KMS-11 (cell line): ENCODE measurements at regions not wholly inside any gene's neighbourhood (a gene's known extent, or its start where the extent isn't known, plus 50 kb on each side); places are given as distances from the start of the nearest gene placed in this dataset.

Source experiments
- H2AFZ ChIP-seq: fragments of 200-600 bp; sonication (generic); 2 replicates; pipeline ENCODE4 v1.6.1; 2016; ENCODE audit warnings: antibody characterized with exemption, mixed run types, low read depth
- H3K27ac ChIP-seq: fragments of 200-600 bp; sonication (generic); 2 replicates; pipeline ENCODE4 v1.6.1; 2016; ENCODE audit warnings: mild to moderate bottlenecking, mixed run types
- H3K27me3 ChIP-seq: fragments of 200-600 bp; sonication (generic); 2 replicates; pipeline ENCODE4 v1.6.1; 2017; ENCODE audit warnings: mild to moderate bottlenecking, low read depth, mixed run types, moderate library complexity; ENCODE audit not compliant: insufficient read depth
- H3K36me3 ChIP-seq: fragments of 200-600 bp; sonication (generic); 2 replicates; pipeline ENCODE4 v1.6.1; 2017; ENCODE audit warnings: mild to moderate bottlenecking, mixed run types; ENCODE audit not compliant: insufficient read depth
- H3K4me1 ChIP-seq: fragments of 200-600 bp; sonication (generic); 2 replicates; pipeline ENCODE4 v1.6.1; 2016; ENCODE audit warnings: mild to moderate bottlenecking, low read depth, mixed run types; ENCODE audit not compliant: poor library complexity, severe bottlenecking
- H3K4me2 ChIP-seq: fragments of 200-600 bp; sonication (generic); 2 replicates; pipeline ENCODE4 v1.7.0; 2016; ENCODE audit warnings: mild to moderate bottlenecking, mixed run types
- H3K4me3 ChIP-seq: fragments of 200-600 bp; sonication (generic); IDR thresholded peaks from 2 replicates; pipeline ENCODE4 v1.6.1; 2017; ENCODE audit warnings: low read depth, low read length, mixed read lengths; ENCODE audit not compliant: insufficient read depth
- H3K79me2 ChIP-seq: fragments of 200-600 bp; sonication (generic); 2 replicates; pipeline ENCODE4 v1.6.1; 2016; ENCODE audit warnings: low read depth, mixed run types; ENCODE audit not compliant: insufficient read depth
- H3K9ac ChIP-seq: fragments of 200-600 bp; sonication (generic); 2 replicates; pipeline ENCODE4 v1.6.1; 2016; ENCODE audit warnings: mild to moderate bottlenecking, mixed run types
- H4K20me1 ChIP-seq: fragments of 200-600 bp; sonication (generic); 2 replicates; pipeline ENCODE4 v1.6.1; 2016; ENCODE audit warnings: mild to moderate bottlenecking, mixed run types; ENCODE audit not compliant: insufficient read depth
- CTCF ChIP-seq: fragments of 200-600 bp; sonication (generic); conservative IDR thresholded peaks from 2 replicates; pipeline ENCODE4 v1.6.1; 2017; ENCODE audit warnings: low read depth, mild to moderate bottlenecking, antibody characterized with exemption, low read length, moderate library complexity, mixed read lengths

- Histone ChIP-seq H3K4me3 (no peak overlapping the region), H3K4me1 (no peaks in the 10 kb centered on the region), H3K9ac (no peak overlapping the region), H2AFZ (no peak overlapping the region), H3K79me2 (no peaks in the 10 kb centered on the region), H3K27me3 (no peaks in the 10 kb centered on the region), H3K27ac (no peak overlapping the region), H3K4me2 (no peak overlapping the region), H3K36me3 (no peaks in the 10 kb centered on the region), H4K20me1 (no peaks in the 10 kb centered on the region)
- no peak for TF ChIP-seq CTCF
Measured at GRCh38 chr5:7320701-7321301, 75.1 kb upstream of the ADCY2 start.

- H3K9ac ChIP-seq, result no peak overlapping the region
- no peak for TF ChIP-seq CTCF
- H3K79me2 ChIP-seq, result no peaks in the 10 kb centered on the region
- no peak overlapping the region for H3K4me3 ChIP-seq
- H3K36me3 ChIP-seq, result no peaks in the 10 kb centered on the region
- H3K4me2 ChIP-seq, result no peak overlapping the region
- no peaks in the 10 kb centered on the region for H4K20me1 ChIP-seq
- H3K27me3 ChIP-seq, result no peaks in the 10 kb centered on the region
- H3K4me1 ChIP-seq, result no peaks in the 10 kb centered on the region
- no peak overlapping the region for H2AFZ ChIP-seq
- H3K27ac ChIP-seq, result no peak overlapping the region
Measured at GRCh38 chr5:7321724-7322123, 74.2 kb upstream of the ADCY2 start.

GRCh38 chr5:7324919-7325318, 71.0 kb upstream of the ADCY2 start:
- no peak for TF ChIP-seq CTCF
- H3K9ac ChIP-seq, result no peak overlapping the region
- no peak overlapping the region for H3K4me2 ChIP-seq
- no peak overlapping the region for H3K27ac ChIP-seq
- no peaks in the 10 kb centered on the region for H3K27me3 ChIP-seq
- H3K4me1 ChIP-seq, result no peaks in the 10 kb centered on the region
- H2AFZ ChIP-seq, result no peak overlapping the region
- no peaks in the 10 kb centered on the region for H4K20me1 ChIP-seq
- no peaks in the 10 kb centered on the region for H3K79me2 ChIP-seq
- H3K36me3 ChIP-seq, result no peaks in the 10 kb centered on the region
- H3K4me3 ChIP-seq, result no peak overlapping the region

GRCh38 chr5:7325975-7326913, 69.7 kb upstream of the ADCY2 start:
- Histone ChIP-seq H3K36me3 (no peaks in the 10 kb centered on the region), H3K9ac (no peak overlapping the region), H3K4me3 (no peak overlapping the region), H3K79me2 (no peaks in the 10 kb centered on the region), H2AFZ (no peak overlapping the region), H3K27me3 (no peaks in the 10 kb centered on the region), H4K20me1 (no peaks in the 10 kb centered on the region), H3K4me2 (no peak overlapping the region), H3K4me1 (no peaks in the 10 kb centered on the region), H3K27ac (no peak overlapping the region)
- no peak for TF ChIP-seq CTCF
